HPDE6-E6E7 (cell line): ENCODE measurements at regions not wholly inside any gene's neighbourhood (a gene's known extent, or its start where the extent isn't known, plus 50 kb on each side); places are given as distances from the start of the nearest gene placed in this dataset.
"Not testable (repeated sequence)": the region's sequence is repeated elsewhere in the genome, so short reads cannot be mapped to it uniquely, and the experiment has no call there.

Experiments
- DNase-seq: peaks from one replicate; pipeline ENCODE4 v3.0.0; 2011; ENCODE audit warnings: missing footprints; ENCODE audit errors: extremely low spot score

DNA sequence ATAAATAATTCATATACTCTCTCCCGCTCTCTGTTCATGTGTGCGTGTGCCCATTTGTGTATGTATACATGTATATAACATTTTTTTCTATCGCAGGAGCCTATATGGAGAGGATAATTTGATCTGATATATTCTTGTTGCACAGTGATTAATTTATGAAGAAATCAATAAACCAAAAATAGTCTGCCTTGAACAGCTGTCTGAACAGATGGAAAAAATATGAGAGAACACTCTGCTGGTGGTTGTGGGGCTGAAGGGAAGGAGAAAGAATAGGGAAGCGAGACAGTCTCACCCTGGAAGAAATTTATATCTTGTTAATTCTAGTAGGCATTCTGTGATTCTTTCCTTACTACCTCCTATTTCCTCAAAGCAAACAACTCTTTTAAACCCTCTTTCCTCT lies 96.6 kb upstream of the B3GAT2 start:
- DNase-seq: no peak

- DNase-seq: no peak
These were observed 99.8 kb upstream of the B3GAT2 start for GRCh38 chr6:71056656-71057055.

DNA sequence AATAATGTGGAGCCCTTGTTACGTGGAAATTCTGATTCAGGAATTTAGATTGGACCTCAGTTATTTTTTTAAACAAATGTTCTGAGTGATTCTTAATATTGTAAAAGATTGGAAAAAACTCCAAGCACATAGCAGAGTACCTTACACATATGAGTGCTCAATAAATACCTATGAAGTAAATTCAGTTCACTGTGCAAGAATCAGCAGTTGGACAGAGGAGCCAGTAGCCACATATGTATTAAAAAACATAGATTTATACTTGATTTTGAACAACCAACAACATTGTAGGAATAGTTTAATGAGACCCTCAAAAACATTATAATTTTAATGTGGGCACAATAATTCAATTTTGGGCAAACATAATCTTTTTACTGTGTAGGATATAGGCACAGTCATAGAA lies 109.3 kb upstream of the B3GAT2 start:
- DNase-seq: no peak

- DNase-seq: no peak
These were observed 111.0 kb upstream of the B3GAT2 start for GRCh38 chr6:71067816-71068215.

DNA sequence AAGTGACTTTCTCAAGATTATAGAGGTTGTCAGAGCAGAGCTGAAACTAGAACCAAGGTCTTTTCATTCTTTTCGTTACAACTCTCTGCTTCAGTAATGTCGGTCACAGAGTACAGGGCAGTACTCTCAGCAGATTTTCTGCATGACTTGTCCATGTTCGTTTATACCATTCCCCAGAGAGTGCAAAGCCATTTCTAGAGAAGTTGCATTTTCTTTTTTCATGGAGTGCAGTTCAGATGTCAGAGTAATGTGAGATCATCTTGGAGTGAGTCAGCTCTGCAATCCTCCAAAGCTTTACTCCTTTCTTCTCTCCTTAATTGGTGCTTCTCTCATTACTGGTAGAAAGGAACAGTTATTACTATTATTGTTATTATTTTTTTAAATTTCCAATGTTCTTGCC lies 115.6 kb upstream of the B3GAT2 start:
- DNase-seq: no peak

DNA sequence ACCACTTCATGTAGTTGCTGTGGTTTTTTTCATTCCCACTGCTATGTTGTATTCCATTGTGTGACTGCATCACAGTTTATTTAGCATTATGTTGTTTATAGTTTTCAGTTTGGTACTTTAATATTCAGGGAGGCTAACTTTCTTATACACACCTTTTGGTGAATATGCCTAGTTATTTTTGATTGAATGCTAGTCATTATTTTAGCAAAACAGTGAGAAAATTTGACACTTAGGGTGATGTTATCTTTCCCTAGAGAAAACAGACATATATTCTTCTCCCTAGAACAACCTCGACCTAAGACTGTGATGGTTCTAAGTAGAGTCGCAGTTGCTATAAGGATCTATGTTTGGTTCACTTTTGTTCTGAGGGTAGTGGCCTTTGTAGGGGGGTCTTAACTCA lies 120.8 kb upstream of the B3GAT2 start:
- no peak for DNase-seq

- no peak for DNase-seq
These were observed 122.8 kb upstream of the B3GAT2 start for GRCh38 chr6:71079677-71080076.

DNA sequence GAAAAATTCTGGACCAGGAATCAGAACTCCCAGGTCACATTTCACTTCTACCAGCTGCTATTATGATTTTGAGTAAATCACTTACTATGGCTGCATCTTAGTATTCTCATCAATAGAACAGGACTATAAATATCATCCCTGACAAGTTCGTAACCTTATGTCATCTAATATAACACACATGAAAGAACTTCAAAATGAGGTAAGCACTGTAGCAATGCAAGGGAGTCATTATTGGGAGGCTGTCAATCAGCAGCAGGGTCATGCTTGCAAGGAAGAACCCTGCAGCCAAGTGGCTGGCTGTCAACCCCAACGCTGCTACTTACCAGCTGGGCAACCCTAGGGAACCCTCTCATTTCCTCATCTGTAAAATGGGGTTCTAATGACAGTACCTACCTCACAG lies 123.3 kb upstream of the B3GAT2 start:
- DNase-seq: no peak

GRCh38 chr6:71080826-71081225 lies 124.0 kb upstream of the B3GAT2 start:
- DNase-seq: no peak

- DNase-seq: no peak
These were observed 125.3 kb upstream of the B3GAT2 start for GRCh38 chr6:71082033-71082650.

DNA sequence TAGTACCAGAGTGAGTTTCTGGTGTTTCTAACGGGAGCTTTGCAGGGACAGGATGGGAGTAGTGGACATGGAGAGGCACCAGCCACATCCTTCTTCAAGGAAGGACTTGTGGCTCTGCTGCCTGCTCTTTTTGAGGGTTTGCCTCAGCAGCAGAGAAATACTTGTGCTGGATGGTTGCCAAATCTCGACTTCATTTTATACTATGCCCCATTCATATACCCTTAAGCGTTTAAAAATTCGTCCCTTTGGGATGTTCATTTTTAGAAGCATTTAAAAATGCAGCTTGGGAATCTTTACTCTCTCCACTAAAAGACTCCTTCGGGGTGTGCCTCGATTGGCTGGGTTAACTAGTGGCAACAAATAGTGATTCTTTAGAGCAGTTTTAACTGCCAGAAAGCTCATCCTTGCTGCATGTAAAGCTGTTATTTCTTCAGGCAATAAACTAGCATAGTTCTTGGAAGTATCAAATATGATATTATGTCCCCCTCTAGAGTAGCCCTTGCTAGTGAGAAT lies 126.5 kb upstream of the B3GAT2 start:
- no peak for DNase-seq

GRCh38 chr6:71088166-71088565 lies 131.3 kb upstream of the B3GAT2 start:
- no peak for DNase-seq

DNA sequence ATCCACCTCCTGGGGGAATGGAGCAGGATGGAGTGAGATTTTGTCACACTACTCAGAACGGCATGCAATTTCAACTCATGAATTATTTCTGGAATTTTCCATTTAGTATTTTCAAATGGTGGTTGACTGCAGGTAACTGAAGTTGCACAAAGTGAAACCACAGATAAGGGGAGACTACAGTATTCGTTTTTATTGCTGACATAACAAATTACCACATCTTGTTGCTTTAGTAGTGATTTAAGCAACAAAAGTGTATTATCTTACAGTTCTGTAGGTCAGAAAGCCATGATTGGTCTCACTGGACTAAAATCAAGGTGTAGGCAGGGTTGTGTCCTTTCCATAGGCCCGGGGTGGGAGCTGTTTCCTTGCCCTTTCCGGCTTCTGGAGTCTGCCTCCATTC lies 133.4 kb upstream of the B3GAT2 start:
- DNase-seq: no peak

- no peak for DNase-seq
These were observed 134.3 kb upstream of the B3GAT2 start for GRCh38 chr6:71091167-71091566.

DNA sequence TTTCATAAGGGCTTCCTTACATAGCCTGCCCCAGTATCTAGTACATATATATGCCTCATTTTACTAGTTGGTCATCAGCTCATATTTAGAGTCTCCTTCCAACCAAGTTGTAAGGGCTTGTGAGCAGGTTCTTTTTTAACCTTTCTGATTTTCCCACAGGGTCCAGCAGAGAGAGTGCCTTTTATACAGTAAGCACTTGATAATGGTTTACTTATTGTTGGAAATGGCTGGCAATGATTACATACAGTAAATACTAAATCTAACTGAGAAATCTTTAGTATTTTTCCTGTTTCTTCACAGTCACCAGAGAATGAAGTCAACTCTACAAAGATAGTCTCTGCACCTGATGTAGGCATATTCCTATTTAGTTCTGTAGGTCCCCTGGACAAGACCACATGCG lies 135.1 kb upstream of the B3GAT2 start:
- no peak for DNase-seq

DNA sequence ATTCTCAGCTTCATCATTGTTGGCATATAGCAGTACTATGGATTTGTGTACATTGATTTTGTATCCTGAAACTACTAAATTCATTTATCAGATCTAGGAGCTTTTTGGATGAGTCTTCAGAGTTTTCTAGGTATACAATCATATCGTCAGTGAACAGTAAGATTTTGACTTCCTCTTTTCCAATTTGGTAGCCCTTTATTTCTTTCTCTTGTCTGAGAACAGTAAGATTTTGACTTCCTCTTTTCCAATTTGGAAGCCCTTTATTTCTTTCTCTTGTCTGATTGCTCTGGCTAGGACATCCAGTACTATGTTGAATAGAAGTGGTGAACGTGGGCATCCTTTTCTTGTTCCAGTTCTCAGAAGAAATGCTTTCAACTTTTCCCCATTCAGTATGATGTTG lies 140.4 kb upstream of the B3GAT2 start:
- DNase-seq: not testable (repeated sequence)

- no peak for DNase-seq
These were observed 142.8 kb upstream of the B3GAT2 start for GRCh38 chr6:71099649-71100048.

DNA sequence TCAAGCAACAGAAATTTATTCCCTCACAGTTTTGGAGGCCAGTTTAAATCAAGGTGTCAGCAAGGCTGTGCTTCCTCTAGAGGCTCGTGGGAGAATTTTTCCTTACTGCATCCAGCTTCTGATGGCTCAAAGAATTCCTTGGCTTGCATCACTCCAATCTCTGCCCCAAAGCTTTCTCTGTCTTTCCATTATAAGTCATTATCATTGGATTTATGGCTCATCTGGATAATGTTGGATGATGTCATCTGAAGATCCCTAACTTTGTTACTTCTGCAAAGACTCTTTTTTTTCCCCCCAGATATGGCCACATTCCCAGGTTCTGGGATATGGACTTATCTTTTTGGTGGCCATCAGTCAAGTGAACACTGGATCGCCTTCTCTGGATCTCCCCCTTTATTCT lies 146.3 kb upstream of the B3GAT2 start:
- no peak for DNase-seq

GRCh38 chr6:71103641-71104040 lies 146.8 kb upstream of the B3GAT2 start:
- DNase-seq: no peak

- DNase-seq: no peak
These were observed 149.4 kb upstream of the B3GAT2 start for GRCh38 chr6:71106276-71106675.

- peak; percentile 25 for DNase-seq
These were observed 151.1 kb upstream of the B3GAT2 start for GRCh38 chr6:71107911-71108420.

DNA sequence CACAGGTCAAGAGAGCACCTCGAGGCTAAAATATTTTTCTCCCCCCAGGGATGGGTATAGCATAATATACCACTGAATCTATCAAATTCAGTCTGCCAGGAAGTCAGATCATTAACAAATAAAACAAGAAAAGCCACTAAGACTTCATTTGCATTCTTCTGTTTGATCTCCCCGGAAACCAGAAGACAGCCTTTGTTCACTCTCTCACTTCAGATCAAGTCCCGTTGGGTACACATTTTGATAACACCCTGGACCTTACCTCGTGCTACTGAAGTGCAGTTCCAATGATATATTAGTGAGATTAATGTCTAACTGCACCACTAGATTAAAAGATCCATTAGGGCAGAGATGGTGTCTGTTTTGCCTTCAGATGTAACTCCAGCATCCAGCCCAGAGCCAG lies 157.7 kb upstream of the B3GAT2 start:
- DNase-seq: no peak

- no peak for DNase-seq
These were observed 158.1 kb upstream of the B3GAT2 start for GRCh38 chr6:71114986-71115385.

DNA sequence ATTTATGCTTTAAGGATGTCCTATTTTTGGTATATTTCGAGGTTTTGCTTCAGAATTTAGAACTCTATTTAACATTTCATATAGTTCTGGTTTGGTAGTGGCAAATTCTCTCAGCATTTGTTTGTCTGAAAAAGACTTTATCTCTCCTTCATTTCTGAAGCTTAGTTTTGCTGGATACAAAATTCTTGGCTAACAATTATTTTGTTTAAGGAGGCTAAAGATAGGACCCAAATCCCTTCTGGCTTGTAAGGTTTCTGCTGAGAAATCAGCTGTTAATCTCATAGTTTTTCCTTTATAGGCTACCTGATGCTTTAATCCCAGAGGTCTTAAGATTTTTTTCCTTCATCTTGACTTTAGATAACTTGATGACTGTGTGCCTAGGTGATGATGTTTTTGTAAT lies 162.7 kb upstream of the B3GAT2 start:
- no peak for DNase-seq
